ENCODE measurements at regions not wholly inside any gene's neighbourhood (a gene's known extent, or its start where the extent isn't known, plus 50 kb on each side); places are given as distances from the start of the nearest gene placed in this dataset.

- Histone ChIP-seq H3K9me3 (ENCODE audit: low read depth, low read length, poor library complexity, severe bottlenecking) (no peaks in the 10 kb centered on the region), H3K36me3 (ENCODE audit: insufficient read depth, low read length, poor library complexity, severe bottlenecking) (no peaks in the 10 kb centered on the region), H3K27ac (ENCODE audit: low read depth, low read length, poor library complexity, severe bottlenecking) (no peak overlapping the region), H3K4me3 (ENCODE audit: low read depth, low read length, poor library complexity, severe bottlenecking) (no peak overlapping the region), H3K4me1 (ENCODE audit: insufficient read depth, low read length, poor library complexity, severe bottlenecking) (no peaks in the 10 kb centered on the region), H3K27me3 (replicated peaks; ENCODE audit: insufficient read depth, low read depth, low read length, poor library complexity) (no peaks in the 10 kb centered on the region)
- TF ChIP-seq EZH2 (IDR thresholded peaks at IDR 0.05; ENCODE audit: borderline replicate concordance, low read depth, low read length, poor library complexity, severe bottlenecking) (no peak), CTCF (conservative IDR thresholded peaks at IDR 0.05; ENCODE audit: low read depth, low read length) (no peak)
- CTCF ChIA-PET, result no interaction called here
- DNase-seq (ENCODE audit: low spot score), result no peak
- intact Hi-C loops (cut with micrococcal nuclease; ENCODE audit: unreplicated experiment), result no loop called here
- BruUV-seq (replicated peaks), result no TSS peak
- POLR2A ChIA-PET (ENCODE audit: low non-redundant PET), result no interaction called here
Measured at GRCh38 chr10:3415038-3415736, 242.6 kb upstream of the PITRM1 start.

GRCh38 chr10:3414667-3415023 is 242.1 kb upstream of the PITRM1 start:
- no peak overlapping the region for H3K4me3 ChIP-seq (ENCODE audit: low read depth, low read length, poor library complexity, severe bottlenecking)
- no peak for TF ChIP-seq EZH2 (IDR thresholded peaks at IDR 0.05; ENCODE audit: borderline replicate concordance, low read depth, low read length, poor library complexity, severe bottlenecking)
- no peak for TF ChIP-seq CTCF (conservative IDR thresholded peaks at IDR 0.05; ENCODE audit: low read depth, low read length)
- H3K27me3 ChIP-seq (replicated peaks; ENCODE audit: insufficient read depth, low read depth, low read length, poor library complexity), result no peaks in the 10 kb centered on the region
- H3K27ac ChIP-seq (ENCODE audit: low read depth, low read length, poor library complexity, severe bottlenecking), result no peak overlapping the region
- no TSS peak for BruUV-seq (replicated peaks)
- no peak for DNase-seq (ENCODE audit: low spot score)
- ChIA-PET CTCF (no interaction called here), POLR2A (ENCODE audit: low non-redundant PET) (no interaction called here)
- H3K9me3 ChIP-seq (ENCODE audit: low read depth, low read length, poor library complexity, severe bottlenecking), result no peaks in the 10 kb centered on the region
- no peaks in the 10 kb centered on the region for H3K4me1 ChIP-seq (ENCODE audit: insufficient read depth, low read length, poor library complexity, severe bottlenecking)
- H3K36me3 ChIP-seq (ENCODE audit: insufficient read depth, low read length, poor library complexity, severe bottlenecking), result no peaks in the 10 kb centered on the region
- intact Hi-C loops (cut with micrococcal nuclease; ENCODE audit: unreplicated experiment), result no loop called here

GRCh38 chr10:3413937-3414666 is 241.5 kb upstream of the PITRM1 start:
- H3K27ac ChIP-seq (ENCODE audit: low read depth, low read length, poor library complexity, severe bottlenecking), result no peak overlapping the region
- no peak for DNase-seq (ENCODE audit: low spot score)
- H3K4me1 ChIP-seq (ENCODE audit: insufficient read depth, low read length, poor library complexity, severe bottlenecking), result no peaks in the 10 kb centered on the region
- ChIA-PET POLR2A (ENCODE audit: low non-redundant PET) (no interaction called here), CTCF (no interaction called here)
- H3K27me3 ChIP-seq (replicated peaks; ENCODE audit: insufficient read depth, low read depth, low read length, poor library complexity), result no peaks in the 10 kb centered on the region
- intact Hi-C loops (cut with micrococcal nuclease; ENCODE audit: unreplicated experiment), result no loop called here
- H3K9me3 ChIP-seq (ENCODE audit: low read depth, low read length, poor library complexity, severe bottlenecking), result no peaks in the 10 kb centered on the region
- no peak overlapping the region for H3K4me3 ChIP-seq (ENCODE audit: low read depth, low read length, poor library complexity, severe bottlenecking)
- TF ChIP-seq CTCF (conservative IDR thresholded peaks at IDR 0.05; ENCODE audit: low read depth, low read length) (no peak), EZH2 (IDR thresholded peaks at IDR 0.05; ENCODE audit: borderline replicate concordance, low read depth, low read length, poor library complexity, severe bottlenecking) (no peak)
- H3K36me3 ChIP-seq (ENCODE audit: insufficient read depth, low read length, poor library complexity, severe bottlenecking), result no peaks in the 10 kb centered on the region
- no TSS peak for BruUV-seq (replicated peaks)

Measured in A673 (cell line).